HL-60 (cell line): ENCODE measurements at regions not wholly inside any gene's neighbourhood (a gene's known extent, or its start where the extent isn't known, plus 50 kb on each side); places are given as distances from the start of the nearest gene placed in this dataset.

ENCODE experiments used
- POLR2AphosphoS5 ChIP-seq: IDR thresholded peaks from 2 replicates; pipeline ENCODE4 v1.6.1; 2012; ENCODE audit warnings: low read depth
- TF ChIP-seq, protein P1 (sequence below): IDR thresholded peaks from one replicate; pipeline ENCODE4 v1.5.1; 2011; ENCODE audit warnings: low read length, control low read depth, inconsistent platforms; ENCODE audit not compliant: insufficient read depth

DNA sequence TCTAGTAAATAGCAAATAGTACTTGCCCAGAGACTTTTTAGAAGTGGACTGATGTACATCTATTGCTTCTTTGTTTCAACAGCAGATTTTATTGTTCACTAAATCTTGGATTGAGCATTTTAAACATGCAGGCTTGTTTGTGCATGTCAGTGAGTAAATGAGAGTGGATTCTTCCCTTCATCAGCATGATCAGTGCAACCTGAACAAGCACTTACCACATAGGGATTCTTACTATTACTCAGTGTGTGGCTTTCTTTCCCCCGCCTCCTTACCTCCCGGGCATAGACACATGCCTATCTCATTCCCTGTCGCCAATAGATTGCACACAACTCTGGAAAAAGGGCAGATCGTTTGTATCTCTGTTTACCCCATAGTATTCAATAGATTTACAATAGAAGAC, 197.5 kb downstream of the C11orf87 start:
- TF ChIP-seq, protein P1, sequence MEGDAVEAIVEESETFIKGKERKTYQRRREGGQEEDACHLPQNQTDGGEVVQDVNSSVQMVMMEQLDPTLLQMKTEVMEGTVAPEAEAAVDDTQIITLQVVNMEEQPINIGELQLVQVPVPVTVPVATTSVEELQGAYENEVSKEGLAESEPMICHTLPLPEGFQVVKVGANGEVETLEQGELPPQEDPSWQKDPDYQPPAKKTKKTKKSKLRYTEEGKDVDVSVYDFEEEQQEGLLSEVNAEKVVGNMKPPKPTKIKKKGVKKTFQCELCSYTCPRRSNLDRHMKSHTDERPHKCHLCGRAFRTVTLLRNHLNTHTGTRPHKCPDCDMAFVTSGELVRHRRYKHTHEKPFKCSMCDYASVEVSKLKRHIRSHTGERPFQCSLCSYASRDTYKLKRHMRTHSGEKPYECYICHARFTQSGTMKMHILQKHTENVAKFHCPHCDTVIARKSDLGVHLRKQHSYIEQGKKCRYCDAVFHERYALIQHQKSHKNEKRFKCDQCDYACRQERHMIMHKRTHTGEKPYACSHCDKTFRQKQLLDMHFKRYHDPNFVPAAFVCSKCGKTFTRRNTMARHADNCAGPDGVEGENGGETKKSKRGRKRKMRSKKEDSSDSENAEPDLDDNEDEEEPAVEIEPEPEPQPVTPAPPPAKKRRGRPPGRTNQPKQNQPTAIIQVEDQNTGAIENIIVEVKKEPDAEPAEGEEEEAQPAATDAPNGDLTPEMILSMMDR = no peak
- no peak for TF ChIP-seq POLR2AphosphoS5
